ENCODE measurements at regions not wholly inside any gene's neighbourhood (a gene's known extent, or its start where the extent isn't known, plus 50 kb on each side); places are given as distances from the start of the nearest gene placed in this dataset.

- TF ChIP-seq CHD7 (IDR thresholded peaks at IDR 0.05; ENCODE audit: low read depth, low read length) (no peak), SPI1 (IDR thresholded peaks at IDR 0.05; ENCODE audit: borderline replicate concordance, low read depth, low read length) (no peak)
Observed at GRCh38 chr21:15301014-15301413, 236.2 kb upstream of the NRIP1 start (continued).
